Astrocyte (in vitro differentiated cells and primary cell): ENCODE measurements at regions not wholly inside any gene's neighbourhood (a gene's known extent, or its start where the extent isn't known, plus 50 kb on each side); places are given as distances from the start of the nearest gene placed in this dataset.

ENCODE experiments used
- DNase-seq: peaks from one replicate; pipeline ENCODE4 v3.0.0-alpha.2; 2010; ENCODE audit warnings: low read depth
- FAIRE-seq: peaks from 2 replicates; lab custom pipeline; 2011; peaks lifted over from hg19 to GRCh38; lab: Jason Lieb, UNC
- H2AFZ ChIP-seq: 2 replicates; pipeline ENCODE4 v1.6.0; 2012; ENCODE audit warnings: low read depth, low read length, inconsistent platforms
- H3K27ac ChIP-seq: 2 replicates; pipeline ENCODE4 v1.5.1; 2011; ENCODE audit warnings: low read depth, low read length, inconsistent platforms
- H3K27me3 ChIP-seq: 2 replicates; pipeline ENCODE4 v1.6.0; 2011; ENCODE audit warnings: low read length, inconsistent platforms; ENCODE audit not compliant: insufficient read depth
- H3K36me3 ChIP-seq: 2 replicates; pipeline ENCODE4 v1.5.1; 2011; ENCODE audit warnings: low read length, inconsistent platforms; ENCODE audit not compliant: insufficient read depth
- H3K4me1 ChIP-seq: 2 replicates; pipeline ENCODE4 v1.5.1; 2011; ENCODE audit warnings: low read length, inconsistent platforms; ENCODE audit not compliant: insufficient read depth
- H3K4me2 ChIP-seq: 2 replicates; pipeline ENCODE4 v1.6.0; 2012; ENCODE audit warnings: low read length, inconsistent platforms
- H3K4me3 ChIP-seq: 2 replicates; pipeline ENCODE4 v1.5.1; 2011; ENCODE audit warnings: low read depth, mild to moderate bottlenecking, low read length, inconsistent platforms; ENCODE audit not compliant: insufficient read depth
- H3K79me2 ChIP-seq: 2 replicates; pipeline ENCODE4 v1.6.0; 2012; ENCODE audit warnings: mild to moderate bottlenecking, low read length, inconsistent platforms; ENCODE audit not compliant: insufficient read depth
- H3K9ac ChIP-seq: 2 replicates; pipeline ENCODE4 v1.6.0; 2012; ENCODE audit warnings: mild to moderate bottlenecking, low read length, inconsistent platforms
- H3K9me3 ChIP-seq: 2 replicates; pipeline ENCODE4 v1.5.1; 2012; ENCODE audit warnings: low read depth, mild to moderate bottlenecking, low read length, inconsistent platforms; ENCODE audit not compliant: insufficient read depth
- H4K20me1 ChIP-seq: 2 replicates; pipeline ENCODE4 v1.6.0; 2012; ENCODE audit warnings: low read length, inconsistent platforms; ENCODE audit not compliant: insufficient read depth
- H3K27ac Mint-ChIP-seq: one replicate; pipeline ENCODE4 v1.8.0; 2021; ENCODE audit warnings: mild to moderate bottlenecking, mixed read lengths; ENCODE audit not compliant: unreplicated experiment
- H3K27me3 Mint-ChIP-seq: one replicate; pipeline ENCODE4 v1.8.0; 2021; ENCODE audit warnings: low read depth, mixed read lengths; ENCODE audit not compliant: unreplicated experiment
- H3K36me3 Mint-ChIP-seq: one replicate; pipeline ENCODE4 v1.8.0; 2021; ENCODE audit warnings: low read depth, mixed read lengths; ENCODE audit not compliant: unreplicated experiment
- H3K4me1 Mint-ChIP-seq: one replicate; pipeline ENCODE4 v1.8.0; 2021; ENCODE audit warnings: low read depth, mixed read lengths; ENCODE audit not compliant: unreplicated experiment
- H3K4me3 Mint-ChIP-seq: one replicate; pipeline ENCODE4 v1.8.0; 2021; ENCODE audit warnings: mild to moderate bottlenecking, moderate library complexity, mixed read lengths; ENCODE audit not compliant: unreplicated experiment
- H3K9me3 Mint-ChIP-seq: one replicate; pipeline ENCODE4 v1.8.0; 2021; ENCODE audit warnings: mild to moderate bottlenecking, mixed read lengths; ENCODE audit not compliant: unreplicated experiment
- EZH2 ChIP-seq: IDR thresholded peaks from 2 replicates; pipeline ENCODE4 v1.6.1; 2012; ENCODE audit warnings: mild to moderate bottlenecking, low read length, inconsistent platforms; ENCODE audit not compliant: insufficient read depth
- TF ChIP-seq, protein P1 (sequence below): IDR thresholded peaks from 2 replicates; pipeline ENCODE4 v1.5.1; 2011; ENCODE audit warnings: low read depth, mild to moderate bottlenecking, inconsistent platforms, low read length, moderate library complexity; ENCODE audit not compliant: insufficient read depth

GRCh38 chr4:29948858-29949257, 771.3 kb upstream of the PCDH7 start:
- FAIRE-seq (no peak), DNase-seq (no peak)
- Histone ChIP-seq H3K4me3 (no peak overlapping the region), H4K20me1 (no peaks in the 10 kb centered on the region), H2AFZ (no peak overlapping the region), H3K27me3 (no peaks in the 10 kb centered on the region), H3K4me1 (no peaks in the 10 kb centered on the region), H3K36me3 (no peaks in the 10 kb centered on the region), H3K27ac (no peak overlapping the region), H3K4me2 (no peak overlapping the region), H3K79me2 (no peaks in the 10 kb centered on the region), H3K9me3 (no peaks in the 10 kb centered on the region), H3K9ac (no peak overlapping the region)
- Mint-ChIP-seq H3K36me3 (no peaks in the 10 kb centered on the region), H3K4me1 (no peaks in the 10 kb centered on the region), H3K9me3 (peaks cover 4% of the 10 kb centered on the region), H3K27me3 (no peaks in the 10 kb centered on the region), H3K27ac (no peak overlapping the region), H3K4me3 (no peak overlapping the region)
- TF ChIP-seq, protein P1, sequence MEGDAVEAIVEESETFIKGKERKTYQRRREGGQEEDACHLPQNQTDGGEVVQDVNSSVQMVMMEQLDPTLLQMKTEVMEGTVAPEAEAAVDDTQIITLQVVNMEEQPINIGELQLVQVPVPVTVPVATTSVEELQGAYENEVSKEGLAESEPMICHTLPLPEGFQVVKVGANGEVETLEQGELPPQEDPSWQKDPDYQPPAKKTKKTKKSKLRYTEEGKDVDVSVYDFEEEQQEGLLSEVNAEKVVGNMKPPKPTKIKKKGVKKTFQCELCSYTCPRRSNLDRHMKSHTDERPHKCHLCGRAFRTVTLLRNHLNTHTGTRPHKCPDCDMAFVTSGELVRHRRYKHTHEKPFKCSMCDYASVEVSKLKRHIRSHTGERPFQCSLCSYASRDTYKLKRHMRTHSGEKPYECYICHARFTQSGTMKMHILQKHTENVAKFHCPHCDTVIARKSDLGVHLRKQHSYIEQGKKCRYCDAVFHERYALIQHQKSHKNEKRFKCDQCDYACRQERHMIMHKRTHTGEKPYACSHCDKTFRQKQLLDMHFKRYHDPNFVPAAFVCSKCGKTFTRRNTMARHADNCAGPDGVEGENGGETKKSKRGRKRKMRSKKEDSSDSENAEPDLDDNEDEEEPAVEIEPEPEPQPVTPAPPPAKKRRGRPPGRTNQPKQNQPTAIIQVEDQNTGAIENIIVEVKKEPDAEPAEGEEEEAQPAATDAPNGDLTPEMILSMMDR: no peak
- TF ChIP-seq EZH2: no peak

- no peak for TF ChIP-seq EZH2
- TF ChIP-seq, protein P1: no peak
- DNase-seq: no peak
- H3K4me2 ChIP-seq: no peak overlapping the region
- H3K9ac ChIP-seq: no peak overlapping the region
- no peaks in the 10 kb centered on the region for H3K36me3 ChIP-seq
- H3K4me3 ChIP-seq: no peak overlapping the region
- Mint-ChIP-seq H3K4me3 (no peak overlapping the region), H3K9me3 (no peaks in the 10 kb centered on the region), H3K36me3 (no peaks in the 10 kb centered on the region), H3K4me1 (no peaks in the 10 kb centered on the region), H3K27me3 (no peaks in the 10 kb centered on the region), H3K27ac (no peak overlapping the region)
- no peaks in the 10 kb centered on the region for H4K20me1 ChIP-seq
- FAIRE-seq: no peak
- H2AFZ ChIP-seq: no peak overlapping the region
- no peaks in the 10 kb centered on the region for H3K4me1 ChIP-seq
- H3K79me2 ChIP-seq: no peaks in the 10 kb centered on the region
- no peaks in the 10 kb centered on the region for H3K9me3 ChIP-seq
- H3K27me3 ChIP-seq: no peaks in the 10 kb centered on the region
- H3K27ac ChIP-seq: no peak overlapping the region
Observed at GRCh38 chr4:29966386-29966785, 753.8 kb upstream of the PCDH7 start.

DNA sequence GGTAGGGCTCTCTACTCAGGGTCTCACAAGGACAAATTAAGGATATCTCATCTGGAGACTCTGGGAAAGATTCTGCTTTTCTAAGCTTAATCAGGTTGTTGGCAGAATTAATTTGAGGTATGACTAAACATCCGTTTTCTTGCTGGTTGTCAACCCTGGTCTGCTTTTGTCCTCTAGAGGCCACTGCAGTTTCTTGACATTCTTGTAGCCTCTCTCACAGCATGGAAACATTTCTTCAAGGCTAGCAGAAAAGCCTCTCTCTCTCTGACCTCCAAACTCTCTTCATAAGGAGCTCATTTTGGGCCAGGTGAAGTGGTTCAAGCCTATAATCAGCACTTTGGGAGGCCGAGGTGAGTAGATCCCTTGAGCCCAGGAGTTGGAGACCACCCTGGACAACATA, 749.5 kb upstream of the PCDH7 start:
- Histone ChIP-seq H3K27me3 (no peaks in the 10 kb centered on the region), H3K4me1 (no peaks in the 10 kb centered on the region), H3K9me3 (no peaks in the 10 kb centered on the region), H3K27ac (no peak overlapping the region), H3K4me3 (no peak overlapping the region), H3K36me3 (no peaks in the 10 kb centered on the region), H3K4me2 (no peak overlapping the region), H4K20me1 (no peaks in the 10 kb centered on the region), H3K79me2 (no peaks in the 10 kb centered on the region), H2AFZ (peak overlapping the region; percentile 18), H3K9ac (no peak overlapping the region)
- no peaks in the 10 kb centered on the region for H3K36me3 Mint-ChIP-seq
- TF ChIP-seq, protein P1: peak; percentile 22
- TF ChIP-seq EZH2: no peak
- FAIRE-seq (no peak), DNase-seq (no peak)
- no peak overlapping the region for H3K27ac Mint-ChIP-seq
- H3K9me3 Mint-ChIP-seq: no peaks in the 10 kb centered on the region
- H3K27me3 Mint-ChIP-seq: no peaks in the 10 kb centered on the region
- no peaks in the 10 kb centered on the region for H3K4me1 Mint-ChIP-seq
- no peak overlapping the region for H3K4me3 Mint-ChIP-seq
